GM23338 (cell line): ENCODE measurements at regions not wholly inside any gene's neighbourhood (a gene's known extent, or its start where the extent isn't known, plus 50 kb on each side); places are given as distances from the start of the nearest gene placed in this dataset.

Experiments
- ATAC-seq: fragments of 200-7000 bp; cut with Tn5 transposase; 3 replicates; pipeline ENCODE4 v1.9.1; 2020
- DNase-seq: peaks from one replicate; pipeline ENCODE4 v3.0.0-alpha.2; 2015; ENCODE audit warnings: low spot score
- H2AFZ ChIP-seq: fragments of 200-600 bp; sonication (generic); 2 replicates; pipeline ENCODE4 v1.8.0; 2016; ENCODE audit warnings: antibody characterized with exemption, mild to moderate bottlenecking, moderate library complexity
- H3F3A ChIP-seq: fragments of 200-600 bp; sonication (generic); replicated peaks from 2 replicates; pipeline ENCODE4 v1.8.0; 2017; ENCODE audit warnings: antibody characterized with exemption, mixed run types, low read depth
- H3K27ac ChIP-seq: fragments of 200-600 bp; sonication (generic); 2 replicates; pipeline ENCODE4 v1.6.1; 2016; ENCODE audit warnings: low read depth
- H3K27me3 ChIP-seq: fragments of 200-600 bp; sonication (generic); 2 replicates; pipeline ENCODE4 v1.8.0; 2016; ENCODE audit warnings: mild to moderate bottlenecking, mixed run types, moderate library complexity; ENCODE audit not compliant: insufficient read depth
- H3K36me3 ChIP-seq: fragments of 200-600 bp; sonication (generic); 2 replicates; pipeline ENCODE4 v1.8.0; 2016; ENCODE audit warnings: mild to moderate bottlenecking; ENCODE audit not compliant: insufficient read depth
- H3K4me1 ChIP-seq: fragments of 200-600 bp; sonication (generic); 2 replicates; pipeline ENCODE4 v1.8.0; 2016; ENCODE audit warnings: mild to moderate bottlenecking, moderate library complexity; ENCODE audit not compliant: insufficient read depth
- H3K4me2 ChIP-seq: fragments of 200-600 bp; sonication (generic); 2 replicates; pipeline ENCODE4 v1.7.1; 2017; ENCODE audit warnings: mixed run types
- H3K4me3 ChIP-seq: fragments of 200-600 bp; sonication (generic); 2 replicates; pipeline ENCODE4 v1.6.1; 2016; ENCODE audit warnings: mixed run types
- H3K79me2 ChIP-seq: fragments of 200-600 bp; sonication (generic); replicated peaks from 2 replicates; pipeline ENCODE4 v1.8.0; 2017; ENCODE audit warnings: mild to moderate bottlenecking; ENCODE audit not compliant: insufficient read depth
- H3K9me2 ChIP-seq: fragments of 200-600 bp; sonication (generic); 2 replicates; pipeline ENCODE4 v1.8.0; 2017; ENCODE audit not compliant: insufficient read depth
- H4K20me1 ChIP-seq: fragments of 200-600 bp; sonication (generic); replicated peaks from 2 replicates; pipeline ENCODE4 v1.8.0; 2017; ENCODE audit warnings: mild to moderate bottlenecking; ENCODE audit not compliant: insufficient read depth
- H3K27ac Mint-ChIP-seq: 2 replicates; pipeline ENCODE4 v1.8.0; 2020; ENCODE audit warnings: inconsistent platforms, mild to moderate bottlenecking, moderate library complexity, mixed read lengths
- H3K27me3 Mint-ChIP-seq: 3 replicates; pipeline ENCODE4 v1.8.0; 2022; ENCODE audit warnings: low read depth, mild to moderate bottlenecking, moderate library complexity, mixed read lengths, inconsistent platforms; ENCODE audit not compliant: insufficient read depth, poor library complexity
- H3K36me3 Mint-ChIP-seq: 3 replicates; pipeline ENCODE4 v1.8.0; 2021; ENCODE audit warnings: low read depth, mild to moderate bottlenecking, inconsistent platforms, moderate library complexity, mixed read lengths
- H3K4me1 Mint-ChIP-seq: 3 replicates; pipeline ENCODE4 v1.8.0; 2020; ENCODE audit warnings: mild to moderate bottlenecking, inconsistent platforms, mixed read lengths
- H3K4me3 Mint-ChIP-seq: 3 replicates; pipeline ENCODE4 v1.8.0; 2021; ENCODE audit warnings: moderate library complexity, mild to moderate bottlenecking, inconsistent platforms, mixed read lengths
- H3K9me3 Mint-ChIP-seq: 3 replicates; pipeline ENCODE4 v1.8.0; 2020; ENCODE audit warnings: moderate library complexity, mild to moderate bottlenecking, inconsistent platforms, mixed read lengths
- CREB1 ChIP-seq: fragments of 250-450 bp; sonication (Bioruptor Pico); IDR thresholded peaks from 2 replicates; pipeline ENCODE4 v1.5.0; 2020; ENCODE audit warnings: low read depth, mild to moderate bottlenecking, moderate library complexity
- EZH2 ChIP-seq: fragments of 200-600 bp; sonication (generic); IDR thresholded peaks from one replicate; pipeline ENCODE4 v1.8.0; 2017; ENCODE audit warnings: antibody characterized with exemption, mild to moderate bottlenecking, low read depth; ENCODE audit not compliant: unreplicated experiment
- EZH2phosphoT487 ChIP-seq: fragments of 200-600 bp; sonication (generic); IDR thresholded peaks from one replicate; pipeline ENCODE4 v1.8.1; 2018; ENCODE audit warnings: antibody characterized with exemption; ENCODE audit not compliant: unreplicated experiment
- JUNB ChIP-seq: IDR thresholded peaks from one replicate; pipeline ENCODE4 v1.6.1; 2016; ENCODE audit warnings: antibody characterized with exemption; ENCODE audit not compliant: unreplicated experiment
- NANOG ChIP-seq: IDR thresholded peaks from 2 replicates; pipeline ENCODE4 v1.6.1; 2016; ENCODE audit warnings: antibody characterized with exemption, borderline replicate concordance
- POLR2AphosphoS5 ChIP-seq: IDR thresholded peaks from 2 replicates; pipeline ENCODE4 v1.6.1; 2016; ENCODE audit warnings: antibody characterized with exemption, low read depth
- STAT1 ChIP-seq: IDR thresholded peaks from one replicate; pipeline ENCODE4 v1.6.1; 2016; ENCODE audit warnings: antibody characterized with exemption; ENCODE audit not compliant: unreplicated experiment
- ZNF114 ChIP-seq: fragments of 250-450 bp; sonication (Bioruptor Pico); IDR thresholded peaks from 2 replicates; pipeline ENCODE4 v1.5.0; 2020; ENCODE audit warnings: mild to moderate bottlenecking, moderate library complexity
- ZNF331 ChIP-seq: fragments of 250-450 bp; sonication (Bioruptor Pico); IDR thresholded peaks from 2 replicates; pipeline ENCODE4 v1.5.0; 2020; ENCODE audit warnings: low read depth, mild to moderate bottlenecking, moderate library complexity
- TF ChIP-seq, protein P1 (sequence below), 2 experiments: fragments of 200-600 bp in 1 of 2; sonication (generic) in 1 of 2; conservative IDR thresholded peaks; 2 replicates each; pipeline versions ENCODE4 v1.5.1 to v1.6.1; 2016 to 2017; ENCODE audit warnings: antibody characterized with exemption in 2 of 2, low read depth in 2 of 2, mild to moderate bottlenecking in 2 of 2, moderate library complexity in 1 of 2
- TF ChIP-seq, protein P2 (sequence below): IDR thresholded peaks from 2 replicates; pipeline ENCODE4 v1.6.1; 2016; ENCODE audit warnings: antibody characterized with exemption
- TF ChIP-seq, protein P3 (sequence below): fragments of 250-450 bp; sonication (Bioruptor Pico); IDR thresholded peaks from 2 replicates; pipeline ENCODE4 v1.5.0; 2020; ENCODE audit warnings: mild to moderate bottlenecking, moderate library complexity
- TF ChIP-seq, protein P4 (sequence below): IDR thresholded peaks from one replicate; pipeline ENCODE4 v1.6.1; 2018; ENCODE audit warnings: antibody characterized with exemption; ENCODE audit not compliant: unreplicated experiment

DNA sequence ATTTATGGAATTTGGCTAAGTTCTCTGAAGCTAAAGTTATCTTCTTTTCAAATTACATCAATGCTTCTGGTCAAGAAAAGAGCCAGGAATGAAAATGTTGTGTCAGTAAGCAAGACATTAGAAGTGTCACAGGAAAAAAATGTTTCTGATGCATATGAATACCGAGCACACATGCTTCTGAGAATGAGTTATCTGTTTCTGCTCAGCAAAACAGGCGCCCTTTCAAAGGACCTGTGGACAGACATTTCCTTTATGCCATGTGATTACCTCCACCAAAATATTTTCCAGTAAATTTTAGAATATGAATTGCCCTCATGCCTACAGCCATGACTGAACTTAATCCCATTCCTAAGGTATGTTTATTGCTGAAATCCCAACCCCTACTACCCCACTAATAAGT is 55.4 kb upstream of the RNF180 start:
- Histone ChIP-seq H3K4me3 (no peak overlapping the region), H3F3A (no peaks in the 10 kb centered on the region), H3K27me3 (no peaks in the 10 kb centered on the region), H3K4me2 (no peak overlapping the region), H3K27ac (no peak overlapping the region), H3K4me1 (no peaks in the 10 kb centered on the region), H2AFZ (no peak overlapping the region), H3K79me2 (no peaks in the 10 kb centered on the region), H4K20me1 (no peaks in the 10 kb centered on the region), H3K9me2 (no peaks in the 10 kb centered on the region; the same call in 1 of the 2 replicates), H3K36me3 (no peaks in the 10 kb centered on the region)
- no peak for TF ChIP-seq EZH2phosphoT487
- TF ChIP-seq ZNF114: no peak
- no peak for TF ChIP-seq NANOG
- no peak for TF ChIP-seq STAT1
- TF ChIP-seq, protein P1, sequence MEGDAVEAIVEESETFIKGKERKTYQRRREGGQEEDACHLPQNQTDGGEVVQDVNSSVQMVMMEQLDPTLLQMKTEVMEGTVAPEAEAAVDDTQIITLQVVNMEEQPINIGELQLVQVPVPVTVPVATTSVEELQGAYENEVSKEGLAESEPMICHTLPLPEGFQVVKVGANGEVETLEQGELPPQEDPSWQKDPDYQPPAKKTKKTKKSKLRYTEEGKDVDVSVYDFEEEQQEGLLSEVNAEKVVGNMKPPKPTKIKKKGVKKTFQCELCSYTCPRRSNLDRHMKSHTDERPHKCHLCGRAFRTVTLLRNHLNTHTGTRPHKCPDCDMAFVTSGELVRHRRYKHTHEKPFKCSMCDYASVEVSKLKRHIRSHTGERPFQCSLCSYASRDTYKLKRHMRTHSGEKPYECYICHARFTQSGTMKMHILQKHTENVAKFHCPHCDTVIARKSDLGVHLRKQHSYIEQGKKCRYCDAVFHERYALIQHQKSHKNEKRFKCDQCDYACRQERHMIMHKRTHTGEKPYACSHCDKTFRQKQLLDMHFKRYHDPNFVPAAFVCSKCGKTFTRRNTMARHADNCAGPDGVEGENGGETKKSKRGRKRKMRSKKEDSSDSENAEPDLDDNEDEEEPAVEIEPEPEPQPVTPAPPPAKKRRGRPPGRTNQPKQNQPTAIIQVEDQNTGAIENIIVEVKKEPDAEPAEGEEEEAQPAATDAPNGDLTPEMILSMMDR (conservative IDR thresholded peaks at IDR 0.05; ENCODE audit: low read depth in 2 of 2): no peak
- TF ChIP-seq POLR2AphosphoS5: no peak
- TF ChIP-seq EZH2: no peak
- TF ChIP-seq CREB1: no peak
- TF ChIP-seq, protein P2, sequence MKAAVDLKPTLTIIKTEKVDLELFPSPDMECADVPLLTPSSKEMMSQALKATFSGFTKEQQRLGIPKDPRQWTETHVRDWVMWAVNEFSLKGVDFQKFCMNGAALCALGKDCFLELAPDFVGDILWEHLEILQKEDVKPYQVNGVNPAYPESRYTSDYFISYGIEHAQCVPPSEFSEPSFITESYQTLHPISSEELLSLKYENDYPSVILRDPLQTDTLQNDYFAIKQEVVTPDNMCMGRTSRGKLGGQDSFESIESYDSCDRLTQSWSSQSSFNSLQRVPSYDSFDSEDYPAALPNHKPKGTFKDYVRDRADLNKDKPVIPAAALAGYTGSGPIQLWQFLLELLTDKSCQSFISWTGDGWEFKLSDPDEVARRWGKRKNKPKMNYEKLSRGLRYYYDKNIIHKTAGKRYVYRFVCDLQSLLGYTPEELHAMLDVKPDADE: no peak
- TF ChIP-seq, protein P3, sequence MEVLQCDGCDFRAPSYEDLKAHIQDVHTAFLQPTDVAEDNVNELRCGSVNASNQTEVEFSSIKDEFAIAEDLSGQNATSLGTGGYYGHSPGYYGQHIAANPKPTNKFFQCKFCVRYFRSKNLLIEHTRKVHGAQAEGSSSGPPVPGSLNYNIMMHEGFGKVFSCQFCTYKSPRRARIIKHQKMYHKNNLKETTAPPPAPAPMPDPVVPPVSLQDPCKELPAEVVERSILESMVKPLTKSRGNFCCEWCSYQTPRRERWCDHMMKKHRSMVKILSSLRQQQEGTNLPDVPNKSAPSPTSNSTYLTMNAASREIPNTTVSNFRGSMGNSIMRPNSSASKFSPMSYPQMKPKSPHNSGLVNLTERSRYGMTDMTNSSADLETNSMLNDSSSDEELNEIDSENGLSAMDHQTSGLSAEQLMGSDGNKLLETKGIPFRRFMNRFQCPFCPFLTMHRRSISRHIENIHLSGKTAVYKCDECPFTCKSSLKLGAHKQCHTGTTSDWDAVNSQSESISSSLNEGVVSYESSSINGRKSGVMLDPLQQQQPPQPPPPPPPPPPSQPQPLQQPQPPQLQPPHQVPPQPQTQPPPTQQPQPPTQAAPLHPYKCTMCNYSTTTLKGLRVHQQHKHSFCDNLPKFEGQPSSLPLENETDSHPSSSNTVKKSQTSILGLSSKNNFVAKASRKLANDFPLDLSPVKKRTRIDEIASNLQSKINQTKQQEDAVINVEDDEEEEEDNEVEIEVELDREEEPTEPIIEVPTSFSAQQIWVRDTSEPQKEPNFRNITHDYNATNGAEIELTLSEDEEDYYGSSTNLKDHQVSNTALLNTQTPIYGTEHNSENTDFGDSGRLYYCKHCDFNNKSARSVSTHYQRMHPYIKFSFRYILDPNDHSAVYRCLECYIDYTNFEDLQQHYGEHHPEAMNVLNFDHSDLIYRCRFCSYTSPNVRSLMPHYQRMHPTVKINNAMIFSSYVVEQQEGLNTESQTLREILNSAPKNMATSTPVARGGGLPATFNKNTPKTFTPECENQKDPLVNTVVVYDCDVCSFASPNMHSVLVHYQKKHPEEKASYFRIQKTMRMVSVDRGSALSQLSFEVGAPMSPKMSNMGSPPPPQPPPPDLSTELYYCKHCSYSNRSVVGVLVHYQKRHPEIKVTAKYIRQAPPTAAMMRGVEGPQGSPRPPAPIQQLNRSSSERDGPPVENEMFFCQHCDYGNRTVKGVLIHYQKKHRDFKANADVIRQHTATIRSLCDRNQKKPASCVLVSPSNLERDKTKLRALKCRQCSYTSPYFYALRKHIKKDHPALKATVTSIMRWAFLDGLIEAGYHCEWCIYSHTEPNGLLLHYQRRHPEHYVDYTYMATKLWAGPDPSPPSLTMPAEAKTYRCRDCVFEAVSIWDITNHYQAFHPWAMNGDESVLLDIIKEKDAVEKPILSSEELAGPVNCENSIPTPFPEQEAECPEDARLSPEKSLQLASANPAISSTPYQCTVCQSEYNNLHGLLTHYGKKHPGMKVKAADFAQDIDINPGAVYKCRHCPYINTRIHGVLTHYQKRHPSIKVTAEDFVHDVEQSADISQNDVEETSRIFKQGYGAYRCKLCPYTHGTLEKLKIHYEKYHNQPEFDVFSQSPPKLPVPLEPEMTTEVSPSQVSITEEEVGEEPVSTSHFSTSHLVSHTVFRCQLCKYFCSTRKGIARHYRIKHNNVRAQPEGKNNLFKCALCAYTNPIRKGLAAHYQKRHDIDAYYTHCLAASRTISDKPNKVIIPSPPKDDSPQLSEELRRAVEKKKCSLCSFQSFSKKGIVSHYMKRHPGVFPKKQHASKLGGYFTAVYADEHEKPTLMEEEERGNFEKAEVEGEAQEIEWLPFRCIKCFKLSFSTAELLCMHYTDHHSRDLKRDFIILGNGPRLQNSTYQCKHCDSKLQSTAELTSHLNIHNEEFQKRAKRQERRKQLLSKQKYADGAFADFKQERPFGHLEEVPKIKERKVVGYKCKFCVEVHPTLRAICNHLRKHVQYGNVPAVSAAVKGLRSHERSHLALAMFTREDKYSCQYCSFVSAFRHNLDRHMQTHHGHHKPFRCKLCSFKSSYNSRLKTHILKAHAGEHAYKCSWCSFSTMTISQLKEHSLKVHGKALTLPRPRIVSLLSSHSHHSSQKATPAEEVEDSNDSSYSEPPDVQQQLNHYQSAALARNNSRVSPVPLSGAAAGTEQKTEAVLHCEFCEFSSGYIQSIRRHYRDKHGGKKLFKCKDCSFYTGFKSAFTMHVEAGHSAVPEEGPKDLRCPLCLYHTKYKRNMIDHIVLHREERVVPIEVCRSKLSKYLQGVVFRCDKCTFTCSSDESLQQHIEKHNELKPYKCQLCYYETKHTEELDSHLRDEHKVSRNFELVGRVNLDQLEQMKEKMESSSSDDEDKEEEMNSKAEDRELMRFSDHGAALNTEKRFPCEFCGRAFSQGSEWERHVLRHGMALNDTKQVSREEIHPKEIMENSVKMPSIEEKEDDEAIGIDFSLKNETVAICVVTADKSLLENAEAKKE (CRISPR knock-in tag): no peak
- TF ChIP-seq ZNF331: no peak
- TF ChIP-seq, protein P4, sequence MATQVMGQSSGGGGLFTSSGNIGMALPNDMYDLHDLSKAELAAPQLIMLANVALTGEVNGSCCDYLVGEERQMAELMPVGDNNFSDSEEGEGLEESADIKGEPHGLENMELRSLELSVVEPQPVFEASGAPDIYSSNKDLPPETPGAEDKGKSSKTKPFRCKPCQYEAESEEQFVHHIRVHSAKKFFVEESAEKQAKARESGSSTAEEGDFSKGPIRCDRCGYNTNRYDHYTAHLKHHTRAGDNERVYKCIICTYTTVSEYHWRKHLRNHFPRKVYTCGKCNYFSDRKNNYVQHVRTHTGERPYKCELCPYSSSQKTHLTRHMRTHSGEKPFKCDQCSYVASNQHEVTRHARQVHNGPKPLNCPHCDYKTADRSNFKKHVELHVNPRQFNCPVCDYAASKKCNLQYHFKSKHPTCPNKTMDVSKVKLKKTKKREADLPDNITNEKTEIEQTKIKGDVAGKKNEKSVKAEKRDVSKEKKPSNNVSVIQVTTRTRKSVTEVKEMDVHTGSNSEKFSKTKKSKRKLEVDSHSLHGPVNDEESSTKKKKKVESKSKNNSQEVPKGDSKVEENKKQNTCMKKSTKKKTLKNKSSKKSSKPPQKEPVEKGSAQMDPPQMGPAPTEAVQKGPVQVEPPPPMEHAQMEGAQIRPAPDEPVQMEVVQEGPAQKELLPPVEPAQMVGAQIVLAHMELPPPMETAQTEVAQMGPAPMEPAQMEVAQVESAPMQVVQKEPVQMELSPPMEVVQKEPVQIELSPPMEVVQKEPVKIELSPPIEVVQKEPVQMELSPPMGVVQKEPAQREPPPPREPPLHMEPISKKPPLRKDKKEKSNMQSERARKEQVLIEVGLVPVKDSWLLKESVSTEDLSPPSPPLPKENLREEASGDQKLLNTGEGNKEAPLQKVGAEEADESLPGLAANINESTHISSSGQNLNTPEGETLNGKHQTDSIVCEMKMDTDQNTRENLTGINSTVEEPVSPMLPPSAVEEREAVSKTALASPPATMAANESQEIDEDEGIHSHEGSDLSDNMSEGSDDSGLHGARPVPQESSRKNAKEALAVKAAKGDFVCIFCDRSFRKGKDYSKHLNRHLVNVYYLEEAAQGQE: no peak
- no peak for TF ChIP-seq JUNB
- Mint-ChIP-seq H3K27me3 (peaks cover 2% of the 10 kb centered on the region), H3K4me3 (no peak overlapping the region), H3K36me3 (0 out of 3 replicates have a peak, but pooled peaks cover 2% of the 10 kb centered on the region), H3K4me1 (no peaks in the 10 kb centered on the region; the same call in 1 of the 3 replicates), H3K27ac (no peak overlapping the region; the same call in 1 of the 2 replicates), H3K9me3 (peaks cover 16% of the 10 kb centered on the region)
- DNase-seq (no peak), ATAC-seq (no peak)
